Ureter (tissue), 1 donor: ENCODE measurements at regions not wholly inside any gene's neighbourhood (a gene's known extent, or its start where the extent isn't known, plus 50 kb on each side); places are given as distances from the start of the nearest gene placed in this dataset.
"Not testable (repeated sequence)": the region's sequence is repeated elsewhere in the genome, so short reads cannot be mapped to it uniquely, and the experiment has no call there.

Source experiments
- DNase-seq: peaks from one replicate; pipeline ENCODE4 v3.0.0-alpha.2; 2020; ENCODE audit warnings: low spot score
- donor health status: DM: yes; HTN: yes; CAD: no.

DNA sequence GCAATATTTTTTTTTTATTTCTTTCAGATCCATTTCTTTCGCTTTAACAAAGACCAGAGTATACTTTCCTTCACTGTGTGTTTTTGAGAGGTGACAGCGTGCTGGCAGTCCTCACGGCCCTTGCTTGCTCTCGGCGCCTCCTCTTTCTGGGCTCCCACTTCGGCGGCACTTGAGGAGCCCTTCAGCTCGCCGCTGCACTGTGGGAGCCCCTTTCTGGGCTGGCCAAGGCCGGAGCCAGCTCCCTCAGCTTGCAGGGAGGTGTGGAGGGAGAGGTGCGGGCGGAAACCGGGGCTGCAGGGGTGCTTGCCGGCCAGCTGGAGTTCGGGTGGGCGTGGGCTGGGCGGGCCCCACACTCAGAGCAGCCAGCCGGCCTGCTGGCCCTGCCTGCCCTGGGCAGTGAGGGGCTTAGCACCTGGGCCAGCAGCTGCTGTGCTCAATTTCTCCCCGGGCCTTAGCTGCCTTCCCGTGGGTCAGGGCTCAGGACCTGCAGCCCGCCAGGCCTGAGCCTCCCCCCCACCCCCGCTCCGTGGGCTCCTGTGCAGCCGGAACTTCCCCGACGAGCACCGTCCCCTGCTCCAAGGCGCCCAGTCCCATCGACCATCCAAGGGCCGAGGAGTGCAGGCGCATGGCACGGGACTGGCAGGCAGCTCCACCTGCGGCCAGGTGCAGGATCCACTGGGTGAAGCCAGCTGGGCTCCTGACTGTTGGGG lies 1490.6 kb downstream of the OTOL1 start:
- DNase-seq: not testable (repeated sequence)

DNA sequence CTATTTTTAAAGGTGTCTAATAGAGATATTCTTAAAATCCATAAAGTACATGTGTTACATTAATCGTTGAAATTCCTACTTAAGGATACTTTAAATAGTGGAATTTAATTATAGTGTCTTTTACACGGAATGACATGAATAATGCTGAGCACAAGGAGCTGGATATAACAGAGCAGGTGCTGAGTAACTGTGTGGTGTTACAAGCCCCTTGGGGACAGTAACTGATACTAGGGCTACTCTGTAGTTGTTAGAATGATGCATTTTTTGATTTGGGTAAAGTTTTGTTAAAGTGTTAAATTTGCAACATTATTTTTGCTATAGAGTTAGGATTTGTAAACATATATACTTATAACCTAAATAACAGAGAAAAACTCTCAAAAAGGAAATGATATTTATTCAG lies 1496.1 kb downstream of the OTOL1 start:
- no peak for DNase-seq

DNA sequence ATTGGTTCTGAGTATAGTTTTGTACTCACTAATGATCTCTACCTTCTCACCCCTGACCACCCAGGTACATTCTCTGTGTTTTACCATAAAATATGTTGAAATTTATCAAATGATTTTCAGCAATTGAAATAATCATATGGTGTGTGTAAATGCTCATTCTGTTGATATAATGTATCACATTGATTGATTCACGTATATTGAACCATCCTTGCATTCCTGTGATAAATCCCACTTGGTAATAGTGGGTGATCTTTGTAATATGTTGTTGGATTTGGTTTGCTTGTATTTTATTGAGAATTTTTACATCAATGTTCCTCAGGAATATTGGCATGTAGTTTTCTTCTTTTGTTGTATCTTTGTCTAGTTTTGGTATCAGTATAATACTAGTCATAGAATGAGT lies 1497.6 kb downstream of the OTOL1 start:
- DNase-seq: no peak

DNA sequence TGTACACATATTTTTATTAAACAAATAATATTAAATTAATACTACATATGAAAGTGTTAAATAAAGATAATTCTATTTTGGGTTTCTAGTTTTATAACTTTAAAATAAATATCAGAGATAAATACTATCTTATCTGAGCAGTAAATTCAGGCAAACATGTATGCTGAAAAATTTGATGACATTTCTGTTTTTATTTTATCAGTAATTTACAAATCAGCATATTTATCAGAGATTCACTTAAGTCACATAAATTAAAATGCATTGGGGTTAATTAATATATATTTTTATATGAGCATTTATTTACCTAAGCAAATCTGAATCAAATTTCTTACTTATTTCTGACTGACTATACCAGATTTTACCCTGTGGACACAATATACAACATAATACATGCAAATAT lies 1499.8 kb downstream of the OTOL1 start:
- DNase-seq: no peak

DNA sequence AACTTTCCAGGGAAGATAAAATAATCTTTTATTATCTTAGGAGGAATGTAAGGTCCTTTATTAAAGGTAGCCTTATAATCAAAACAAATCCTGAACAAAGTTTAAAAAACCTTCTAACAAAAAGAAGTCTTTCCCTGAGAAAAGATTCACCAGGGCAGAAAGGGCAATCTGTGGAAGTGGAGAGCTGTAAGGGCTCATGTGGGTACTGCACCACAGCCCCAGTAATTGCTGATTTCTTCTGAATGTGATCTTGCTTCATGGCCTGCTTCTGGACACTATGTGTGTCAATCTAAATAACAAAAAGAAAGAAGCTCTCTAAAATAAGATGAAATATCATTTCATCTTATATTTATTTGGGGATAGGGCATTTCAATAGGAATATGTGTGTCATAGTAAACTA lies 1501.6 kb downstream of the OTOL1 start:
- no peak for DNase-seq

DNA sequence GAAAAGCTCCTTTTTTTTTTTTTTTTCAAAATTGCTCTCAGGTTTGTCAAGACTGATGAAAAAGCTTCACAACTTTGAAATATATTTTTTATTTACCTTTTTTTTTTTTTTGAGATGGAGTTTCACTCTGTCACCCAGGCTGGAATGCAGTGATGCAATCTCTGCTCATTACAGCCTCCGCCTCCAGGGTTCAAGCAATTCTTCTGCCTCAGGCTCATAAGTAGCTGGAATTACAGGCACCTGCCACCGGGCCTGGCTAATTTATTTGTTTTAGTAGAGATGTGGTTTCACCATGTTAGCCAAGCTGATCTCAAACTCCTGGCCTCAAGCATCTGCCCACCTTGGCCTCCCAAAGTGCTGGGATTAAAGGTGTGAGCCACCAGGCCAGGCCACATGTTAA lies 1515.0 kb downstream of the OTOL1 start:
- DNase-seq: no peak

DNA sequence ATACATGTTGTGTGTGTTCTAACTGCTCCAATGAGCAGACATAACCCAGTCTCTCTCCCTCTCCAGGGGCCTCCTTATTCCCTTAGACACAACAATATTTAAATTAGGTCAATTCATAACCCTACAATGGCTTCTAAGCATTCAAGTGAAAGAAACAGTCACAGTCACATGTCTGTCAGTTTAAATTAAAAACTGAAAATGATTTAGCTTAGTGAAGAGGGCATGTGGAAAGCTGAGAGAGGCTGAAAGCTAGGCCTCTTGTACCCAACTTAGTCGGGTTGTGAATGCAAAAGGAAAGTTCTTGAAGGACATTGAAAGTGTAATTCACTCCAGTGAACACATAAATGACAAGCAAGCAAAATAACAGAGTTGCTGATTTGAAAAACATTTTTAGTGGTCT lies 1519.6 kb downstream of the OTOL1 start:
- DNase-seq: no peak

DNA sequence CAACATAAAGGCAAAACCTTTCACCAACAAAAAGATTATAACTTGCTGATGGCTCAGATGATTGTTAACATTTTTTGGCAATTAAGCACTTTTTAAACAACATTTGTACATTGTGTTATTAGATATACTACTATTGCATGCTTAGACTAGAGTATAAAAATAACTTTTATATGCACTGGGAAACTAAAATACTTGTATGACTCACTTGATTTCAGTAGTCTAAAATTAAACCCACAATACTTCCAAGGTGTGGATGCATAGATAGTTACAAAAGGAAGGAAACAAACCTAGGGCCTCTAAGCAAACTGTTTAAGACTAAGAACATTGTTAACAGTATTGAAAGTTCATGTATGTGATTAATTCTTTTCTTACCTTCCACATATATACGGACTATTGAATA lies 1521.5 kb downstream of the OTOL1 start:
- no peak for DNase-seq

DNA sequence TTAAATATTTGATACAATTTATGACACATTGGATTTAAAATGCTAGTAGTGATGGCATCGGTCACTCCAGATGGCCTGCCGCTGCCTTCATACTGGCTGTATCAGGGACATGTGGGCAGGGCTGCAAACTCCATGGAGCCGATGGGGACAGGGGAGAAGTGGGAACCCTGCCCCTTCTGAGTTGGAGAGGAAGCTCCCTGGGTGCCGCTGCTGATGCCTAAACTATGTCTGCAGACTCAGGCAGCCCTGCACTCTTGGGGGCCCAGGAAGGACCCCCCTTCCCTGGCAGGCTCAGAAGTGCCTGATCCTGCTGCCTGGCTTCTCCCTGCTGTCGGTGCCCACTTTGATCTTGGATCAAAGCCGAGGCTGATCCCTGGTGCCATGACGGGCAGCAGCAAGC lies 1522.1 kb downstream of the OTOL1 start:
- DNase-seq: no peak

DNA sequence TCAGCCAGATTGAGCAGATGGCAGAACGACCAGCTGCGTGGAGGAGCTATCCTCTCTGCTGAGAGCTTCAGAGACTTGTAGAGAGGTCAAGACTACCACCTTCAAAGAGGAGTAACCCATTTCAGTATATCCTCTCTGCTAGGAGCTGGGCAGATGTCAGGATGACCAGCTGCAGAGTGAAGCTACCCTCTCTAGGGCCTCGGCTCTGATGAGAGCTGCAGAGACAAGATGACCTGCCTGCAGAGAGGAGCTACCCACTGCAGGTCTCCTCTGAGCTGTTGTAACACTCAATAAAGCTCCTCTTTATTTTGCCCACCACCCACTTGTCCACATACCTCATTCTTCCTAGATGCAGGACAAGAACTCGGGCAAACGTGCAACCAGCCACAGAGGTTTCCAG lies 1522.7 kb downstream of the OTOL1 start:
- no peak for DNase-seq

DNA sequence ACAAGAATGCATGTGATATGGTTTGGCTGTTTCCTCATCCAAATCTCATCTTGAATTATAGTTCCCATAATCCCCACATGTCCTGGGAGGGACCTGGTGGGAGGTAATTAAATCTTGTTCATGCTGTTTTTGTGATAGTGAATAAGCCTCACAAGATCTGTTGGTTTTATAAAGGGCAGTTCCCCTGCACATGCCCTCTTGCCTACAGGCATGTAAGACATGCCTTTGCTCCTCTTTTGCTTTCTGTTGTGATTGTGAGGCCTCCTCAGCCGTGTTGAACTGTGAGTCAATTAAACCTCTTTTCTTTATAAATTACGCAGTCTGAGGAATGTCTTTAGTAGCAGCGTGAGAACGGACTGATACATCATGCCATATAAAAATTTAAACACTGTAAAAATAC lies 1537.0 kb downstream of the OTOL1 start:
- no peak for DNase-seq

DNA sequence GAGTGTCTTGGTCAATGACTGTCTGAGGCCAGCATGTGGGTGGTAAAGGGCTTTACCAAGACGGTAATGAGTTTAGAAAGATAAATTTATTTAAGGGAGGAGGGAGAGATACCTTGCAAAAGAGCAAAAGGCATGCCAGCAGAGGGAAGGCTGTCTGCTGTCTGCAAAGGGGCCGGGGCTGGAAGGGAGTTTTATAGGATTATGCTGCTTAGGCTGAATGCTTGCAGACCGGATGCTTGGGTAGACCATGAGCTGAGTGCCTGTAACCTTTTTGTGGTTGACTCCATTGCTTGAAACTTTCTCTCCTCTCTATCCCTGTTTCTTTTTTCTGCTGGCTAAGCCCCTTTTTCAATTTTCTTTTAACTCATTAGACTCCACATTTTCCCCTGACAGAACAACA lies 1543.0 kb downstream of the OTOL1 start:
- DNase-seq: no peak

DNA sequence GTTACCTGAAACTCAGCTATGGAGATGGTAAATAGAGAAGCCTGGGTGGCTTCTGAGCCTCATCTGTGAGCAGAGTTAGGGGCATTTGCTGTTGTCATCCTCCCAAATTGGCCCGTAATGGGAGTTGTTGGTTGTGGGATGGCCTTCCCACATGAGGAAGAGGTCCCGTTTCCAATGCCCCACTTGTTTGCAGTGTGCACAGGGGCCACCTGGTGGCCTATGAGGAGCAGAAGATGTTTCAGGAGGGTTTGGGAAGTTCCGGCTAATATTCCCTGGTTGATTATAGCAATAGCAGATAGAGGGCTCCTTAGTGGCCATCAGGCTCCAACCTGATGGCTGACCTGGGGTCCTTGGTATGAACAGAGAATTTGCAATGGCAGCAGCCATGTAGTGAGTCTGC lies 1546.5 kb downstream of the OTOL1 start:
- DNase-seq: no peak

DNA sequence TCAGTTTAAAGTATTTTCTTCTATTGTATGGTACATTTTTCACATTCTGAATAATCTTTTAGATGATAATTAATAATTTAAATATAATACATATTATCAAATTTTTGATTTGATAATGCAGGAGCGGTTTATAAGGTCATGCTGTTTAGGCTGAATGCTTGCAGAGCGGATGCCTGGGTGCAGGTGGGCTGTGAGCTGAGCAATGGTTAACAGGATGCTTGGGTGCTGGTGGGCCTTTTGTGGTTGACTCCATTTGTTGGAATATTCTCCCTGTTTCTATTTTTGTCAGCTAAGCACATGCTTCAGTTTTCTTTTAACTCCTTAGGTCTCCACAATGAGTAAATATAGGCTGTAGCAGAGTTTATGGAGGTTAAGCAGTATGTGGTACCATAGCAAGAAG lies 1549.3 kb downstream of the OTOL1 start:
- DNase-seq: no peak

DNA sequence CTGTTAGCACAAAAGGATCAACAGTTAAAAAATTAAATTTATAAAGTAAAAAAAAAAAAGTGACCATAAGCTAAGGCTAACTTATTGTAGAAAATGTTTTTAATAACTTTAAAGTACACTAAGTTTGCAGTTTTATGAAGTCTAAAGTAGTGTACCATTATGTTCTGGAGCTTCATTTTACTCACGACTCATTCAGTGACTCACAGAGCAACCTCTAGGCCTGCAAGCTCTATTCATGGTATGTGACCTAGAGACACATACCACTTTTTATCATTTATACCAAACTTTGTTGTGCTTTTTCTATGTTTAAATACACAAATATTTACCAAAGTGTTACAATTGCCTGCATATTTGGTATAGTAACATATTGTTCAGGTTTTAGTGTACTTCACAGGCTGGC lies 1552.3 kb downstream of the OTOL1 start:
- no peak for DNase-seq

DNA sequence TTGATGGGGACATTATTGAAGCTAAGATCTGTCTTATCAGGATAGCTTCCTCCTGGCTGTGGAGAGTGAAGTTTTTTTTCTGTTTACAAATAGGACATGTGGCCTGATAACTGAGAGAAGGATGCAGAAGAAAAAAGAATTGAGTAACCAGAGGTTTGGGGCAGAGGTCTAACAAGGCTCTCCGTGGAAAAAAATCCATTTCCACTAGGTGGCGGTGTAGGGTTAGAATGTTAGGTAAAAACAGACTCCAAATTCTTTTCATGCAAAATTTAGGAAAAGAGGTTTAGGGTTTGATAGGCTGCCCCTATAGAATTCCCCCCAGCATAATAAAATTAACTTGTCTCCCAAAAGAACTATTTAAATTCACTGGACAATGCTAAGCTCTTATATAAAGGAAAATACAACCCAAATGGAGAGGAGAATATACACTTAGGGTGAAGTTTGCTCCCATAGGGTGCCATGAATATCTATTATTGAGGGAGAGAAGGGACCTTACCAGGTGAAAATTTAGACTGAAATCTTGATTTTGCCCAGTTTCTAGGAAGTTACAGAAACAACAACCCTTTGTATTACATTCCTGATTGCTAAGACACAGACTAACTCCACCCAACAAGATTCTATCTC lies 1560.4 kb downstream of the OTOL1 start:
- no peak for DNase-seq

DNA sequence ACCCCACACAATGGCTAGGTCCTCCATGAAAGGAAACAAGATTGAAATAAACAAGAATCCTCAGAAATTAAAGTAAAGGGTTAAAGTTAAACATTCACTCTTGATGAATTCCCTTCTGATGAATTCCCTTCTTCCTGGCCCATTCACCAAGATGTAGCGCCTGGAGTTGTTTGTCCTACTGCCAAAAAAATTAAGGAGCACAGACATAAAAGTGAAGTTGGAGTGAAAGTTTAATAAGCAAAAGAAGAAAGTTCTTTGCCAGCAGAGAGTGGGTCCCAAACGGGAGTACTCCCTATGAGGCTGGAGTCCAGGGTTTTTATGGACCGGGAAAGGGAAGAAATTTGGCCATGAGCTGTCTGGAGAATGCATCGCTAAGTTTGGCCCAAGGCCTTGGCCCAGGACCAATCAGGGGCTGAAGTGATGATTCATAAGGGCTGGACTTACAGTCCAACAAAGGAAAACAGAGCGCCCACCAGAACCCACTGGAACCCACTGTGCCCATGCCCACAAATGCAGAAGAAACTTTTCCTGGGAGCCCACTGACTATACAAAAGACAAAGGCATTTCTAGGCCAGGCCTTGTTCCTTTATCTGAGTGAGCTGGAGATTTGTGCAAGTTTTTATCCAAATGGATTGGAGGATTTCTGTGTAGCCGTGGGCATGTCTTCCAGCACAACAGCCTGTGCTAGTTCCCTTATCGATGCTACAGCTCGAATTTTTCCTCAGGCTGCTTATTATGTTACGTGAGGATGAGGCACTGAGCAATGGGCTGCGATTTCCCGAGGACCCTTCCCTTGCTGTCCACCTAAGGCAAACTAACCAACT lies 1561.6 kb downstream of the OTOL1 start:
- DNase-seq: peak; percentile 58

DNA sequence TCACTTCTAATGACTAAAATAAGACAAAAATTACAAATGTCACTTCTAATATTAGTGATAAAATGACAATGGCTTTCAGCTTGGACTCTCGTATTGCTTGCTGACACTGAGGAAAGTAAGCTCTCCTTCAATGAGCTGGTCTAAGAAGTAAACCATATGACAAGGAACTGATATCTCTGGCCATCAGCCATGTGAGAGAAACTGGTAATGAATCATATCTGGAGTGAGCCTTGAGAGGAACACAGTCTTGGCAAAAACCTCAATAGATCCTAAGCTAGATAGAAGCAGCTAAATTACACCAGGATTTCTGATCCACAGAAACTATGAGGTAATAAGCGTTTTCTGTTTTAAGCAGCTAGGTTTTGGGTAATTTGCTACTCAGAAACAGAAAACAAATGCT lies 1575.1 kb downstream of the OTOL1 start:
- DNase-seq: no peak
